ENCODE measurements at regions not wholly inside any gene's neighbourhood (a gene's known extent, or its start where the extent isn't known, plus 50 kb on each side); places are given as distances from the start of the nearest gene placed in this dataset.

- no peak overlapping the region for H2AFZ ChIP-seq (ENCODE audit: low read length, unreplicated experiment)
- H3K27me3 ChIP-seq (ENCODE audit: insufficient read depth, low read length), result no peaks in the 10 kb centered on the region
- no peaks in the 10 kb centered on the region for H3K36me3 ChIP-seq (ENCODE audit: insufficient read depth, low read length)
- no peak overlapping the region for H3K4me3 ChIP-seq (ENCODE audit: low read depth, low read length)
- H3K27ac ChIP-seq (ENCODE audit: low read depth, low read length), result no peak overlapping the region
- H3K4me1 ChIP-seq (ENCODE audit: control insufficient read depth, insufficient read depth, low read length, unreplicated experiment), result peaks cover 10% of the 10 kb centered on the region
- no peaks in the 10 kb centered on the region for H3K79me2 ChIP-seq (ENCODE audit: control insufficient read depth, insufficient read depth, low read length, unreplicated experiment)
Measured at GRCh38 chr3:156770699-156771414, 55.3 kb upstream of the LEKR1 start.

DNA sequence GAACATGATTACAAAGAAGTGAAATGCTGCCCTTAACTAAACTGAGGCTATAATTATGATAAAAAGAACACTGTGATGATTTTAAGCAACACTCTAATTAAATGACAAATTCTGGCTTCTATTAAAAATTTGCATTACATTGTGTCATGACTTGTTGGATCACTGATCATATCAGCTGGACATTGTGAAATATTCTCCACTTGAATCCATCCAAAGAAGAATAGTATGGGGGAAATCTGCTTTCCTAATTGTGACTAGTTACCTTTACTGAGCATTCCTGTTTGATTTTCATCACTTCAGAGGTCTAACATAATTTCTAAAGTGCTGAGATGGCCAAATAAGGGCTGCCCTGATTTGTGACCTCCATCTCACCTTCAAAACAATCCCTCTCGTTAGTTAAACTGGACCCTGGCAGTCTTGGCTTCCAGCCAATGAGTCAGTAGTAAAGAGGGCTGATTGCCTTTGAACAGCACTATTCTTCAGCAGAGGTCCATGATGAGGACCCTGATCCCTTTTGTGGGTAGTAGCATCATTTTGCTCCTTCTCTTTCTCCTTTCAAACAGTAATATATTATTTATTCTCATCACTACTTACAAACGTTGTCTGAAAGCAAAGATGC, 53.5 kb upstream of the LEKR1 start:
- Histone ChIP-seq H3K36me3 (ENCODE audit: insufficient read depth, low read length) (no peaks in the 10 kb centered on the region), H3K4me1 (ENCODE audit: control insufficient read depth, insufficient read depth, low read length, unreplicated experiment) (peaks cover 21% of the 10 kb centered on the region), H2AFZ (ENCODE audit: low read length, unreplicated experiment) (no peak overlapping the region), H3K79me2 (ENCODE audit: control insufficient read depth, insufficient read depth, low read length, unreplicated experiment) (no peaks in the 10 kb centered on the region), H3K4me3 (ENCODE audit: low read depth, low read length) (no peak overlapping the region), H3K27me3 (ENCODE audit: insufficient read depth, low read length) (no peaks in the 10 kb centered on the region), H3K27ac (ENCODE audit: low read depth, low read length) (no peak overlapping the region)

DNA sequence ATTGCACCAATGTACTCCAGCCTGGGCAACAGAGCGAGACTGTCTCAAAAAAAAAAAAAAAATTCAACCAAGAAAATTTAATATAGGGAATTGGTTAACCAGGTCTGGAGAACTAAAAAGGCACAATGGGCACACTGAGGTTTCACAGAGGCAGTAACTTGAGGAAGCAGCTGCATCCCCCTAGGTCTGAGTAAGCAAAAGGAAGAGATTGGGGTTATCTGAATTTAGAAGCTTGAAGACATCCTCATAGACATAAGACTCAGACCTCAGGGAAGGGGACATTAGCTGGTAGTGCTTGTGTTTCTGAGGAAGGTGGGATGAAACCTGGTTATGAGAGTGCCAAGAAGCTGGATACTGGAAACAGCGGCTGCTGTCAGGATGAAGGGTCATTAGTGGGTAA, 50.1 kb upstream of the LEKR1 start:
- Histone ChIP-seq H3K4me3 (ENCODE audit: low read depth, low read length) (no peak overlapping the region), H3K79me2 (ENCODE audit: control insufficient read depth, insufficient read depth, low read length, unreplicated experiment) (no peaks in the 10 kb centered on the region), H3K27me3 (ENCODE audit: insufficient read depth, low read length) (no peaks in the 10 kb centered on the region), H3K4me1 (ENCODE audit: control insufficient read depth, insufficient read depth, low read length, unreplicated experiment) (peaks cover 24% of the 10 kb centered on the region), H3K36me3 (ENCODE audit: insufficient read depth, low read length) (no peaks in the 10 kb centered on the region), H3K27ac (ENCODE audit: low read depth, low read length) (no peak overlapping the region), H2AFZ (ENCODE audit: low read length, unreplicated experiment) (no peak overlapping the region)

All from ACC112 (cell line).